H1 (cell line): ENCODE measurements at regions not wholly inside any gene's neighbourhood (a gene's known extent, or its start where the extent isn't known, plus 50 kb on each side); places are given as distances from the start of the nearest gene placed in this dataset.

Experiments
- CTCF ChIA-PET: fragments of 300-600 bp; sonication (Branson Sonifier 250); formaldehyde crosslinking; loops from one replicate; lab custom pipeline; 2021; ENCODE audit not compliant: partially characterized antibody; lab: Charles Lee
- POLR2A ChIA-PET: fragments of 300-600 bp; sonication (Branson Sonifier 250); formaldehyde crosslinking; loops from one replicate; lab custom pipeline; 2021; ENCODE audit warnings: inconsistent platforms; ENCODE audit not compliant: partially characterized antibody; lab: Charles Lee
- DNase-seq, 2 experiments: peaks; one replicate each; pipeline versions ENCODE4 v3.0.0 to v3.0.0-alpha.2; 2010 to 2022; ENCODE audit warnings: low spot score in 2 of 2, low read depth in 1 of 2, mixed read lengths in 1 of 2
- FAIRE-seq: peaks from 2 replicates; lab custom pipeline; 2011; peaks lifted over from hg19 to GRCh38; lab: Jason Lieb, UNC
- H2AFZ ChIP-seq: 2 replicates; pipeline ENCODE4 v1.8.1; 2012; ENCODE audit warnings: low read length, inconsistent platforms
- H2AK5ac ChIP-seq: 2 replicates; pipeline ENCODE4 v1.6.1; 2013; ENCODE audit warnings: low read depth, low read length
- H2BK120ac ChIP-seq: replicated peaks from 2 replicates; pipeline ENCODE3; 2013; ENCODE audit warnings: low read depth, low read length, inconsistent platforms
- H2BK12ac ChIP-seq: 2 replicates; pipeline ENCODE4 v1.6.1; 2013; ENCODE audit warnings: low read depth, low read length
- H2BK15ac ChIP-seq: 2 replicates; pipeline ENCODE4 v1.6.1; 2013; ENCODE audit warnings: low read length
- H2BK20ac ChIP-seq: 2 replicates; pipeline ENCODE4 v1.6.1; 2013; ENCODE audit warnings: low read length
- H2BK5ac ChIP-seq: 2 replicates; pipeline ENCODE4 v1.6.1; 2013; ENCODE audit warnings: low read depth, low read length
- H3K14ac ChIP-seq: 2 replicates; pipeline ENCODE4 v1.6.1; 2013; ENCODE audit warnings: inconsistent platforms; ENCODE audit not compliant: insufficient read length
- H3K18ac ChIP-seq: 2 replicates; pipeline ENCODE4 v1.6.1; 2013; ENCODE audit warnings: low read length; ENCODE audit errors: extremely low read depth
- H3K23ac ChIP-seq: 2 replicates; pipeline ENCODE4 v1.6.1; 2013; ENCODE audit warnings: inconsistent platforms; ENCODE audit not compliant: insufficient read length
- H3K23me2 ChIP-seq: 2 replicates; pipeline ENCODE4 v1.6.1; 2013; ENCODE audit warnings: low read depth, low read length
- H3K27ac ChIP-seq: 2 replicates; pipeline ENCODE4 v1.6.1; 2011; ENCODE audit warnings: low read depth, low read length, inconsistent platforms
- H3K27me3 ChIP-seq, 4 experiments: replicated peaks in 1 of 4; 1 replicate in 1 of 4; 2 replicates in 3 of 4; pipeline versions ENCODE4 v1.6.1 to v1.8.1; 2011 to 2013; ENCODE audit warnings: low read length in 3 of 4, mild to moderate bottlenecking in 3 of 4, inconsistent platforms in 2 of 4, mixed read lengths in 2 of 4, moderate library complexity in 1 of 4; ENCODE audit not compliant: control insufficient read depth in 3 of 4, insufficient read depth in 3 of 4; ENCODE audit errors: extremely low read depth in 1 of 4
- H3K36me3 ChIP-seq, 4 experiments: 2 replicates each; pipeline versions ENCODE4 v1.6.1 to v1.8.1; 2011 to 2013; ENCODE audit warnings: mild to moderate bottlenecking in 4 of 4, low read length in 3 of 4, moderate library complexity in 2 of 4, control low read depth in 1 of 4, inconsistent platforms in 1 of 4; ENCODE audit not compliant: insufficient read depth in 4 of 4, control insufficient read depth in 2 of 4
- H3K4ac ChIP-seq: replicated peaks from 2 replicates; pipeline ENCODE3; 2013; ENCODE audit warnings: low read length, low read depth, mixed read lengths, inconsistent platforms; ENCODE audit not compliant: insufficient read length
- H3K4me1 ChIP-seq, 4 experiments: replicated peaks in 1 of 4; 1 replicate in 1 of 4; 2 replicates in 3 of 4; pipeline versions ENCODE4 v1.6.1 to v1.8.1; 2011 to 2013; ENCODE audit warnings: low read length in 3 of 4, inconsistent platforms in 2 of 4, mixed read lengths in 1 of 4; ENCODE audit not compliant: insufficient read depth in 4 of 4, control insufficient read depth in 3 of 4
- H3K4me2 ChIP-seq, 2 experiments: 2 replicates each; pipeline versions ENCODE4 v1.6.1 to v1.8.1; 2011 to 2013; ENCODE audit warnings: low read depth in 2 of 2, low read length in 2 of 2, control low read depth in 1 of 2, inconsistent platforms in 1 of 2, mild to moderate bottlenecking in 1 of 2; ENCODE audit not compliant: insufficient read depth in 1 of 2
- H3K4me3 ChIP-seq, 4 experiments: fragments of 200-600, 300-600 bp in 1 of 4; sonication (generic), shearing (Covaris generic), sonication (Bioruptor Twin) in 1 of 4; 2 replicates each; pipeline versions ENCODE4 v1.5.1 to v1.8.1; 2011 to 2016; ENCODE audit warnings: low read length in 4 of 4, low read depth in 3 of 4, control low read depth in 2 of 4, inconsistent platforms in 2 of 4, mild to moderate bottlenecking in 2 of 4, mixed read lengths in 1 of 4, moderate library complexity in 1 of 4; ENCODE audit not compliant: insufficient read depth in 2 of 4; ENCODE audit errors: extremely low read depth in 1 of 4
- H3K56ac ChIP-seq: replicated peaks from 2 replicates; pipeline ENCODE3; 2013; ENCODE audit warnings: low read depth, mild to moderate bottlenecking, mixed read lengths, low read length, inconsistent platforms; ENCODE audit not compliant: insufficient read length
- H3K79me1 ChIP-seq: 2 replicates; pipeline ENCODE4 v1.6.1; 2013; ENCODE audit warnings: low read depth, low read length, control low read depth
- H3K79me2 ChIP-seq, 2 experiments: 2 replicates each; pipeline versions ENCODE4 v1.6.1 to v1.8.1; 2012 to 2013; ENCODE audit warnings: low read length in 2 of 2, mild to moderate bottlenecking in 2 of 2, inconsistent platforms in 1 of 2; ENCODE audit not compliant: insufficient read depth in 2 of 2, control insufficient read depth in 1 of 2
- H3K9ac ChIP-seq, 4 experiments: replicated peaks in 1 of 4; 1 replicate in 1 of 4; 2 replicates in 3 of 4; pipeline versions ENCODE4 v1.6.1 to v1.8.1; 2011 to 2013; ENCODE audit warnings: low read depth in 3 of 4, low read length in 3 of 4, control low read depth in 2 of 4, mild to moderate bottlenecking in 2 of 4, moderate library complexity in 2 of 4, inconsistent platforms in 1 of 4; ENCODE audit errors: extremely low read depth in 1 of 4
- H3K9me3 ChIP-seq, 2 experiments: 2 replicates each; pipeline versions ENCODE4 v1.6.1 to v1.8.1; 2012 to 2013; ENCODE audit warnings: mild to moderate bottlenecking in 2 of 2, moderate library complexity in 2 of 2, control low read depth in 1 of 2, inconsistent platforms in 1 of 2, low read depth in 1 of 2, low read length in 1 of 2, mixed read lengths in 1 of 2; ENCODE audit not compliant: insufficient read depth in 2 of 2
- H4K20me1 ChIP-seq, 2 experiments: replicated peaks in 1 of 2; 2 replicates each; pipeline versions ENCODE3 to v1.8.1; 2011 to 2013; ENCODE audit warnings: inconsistent platforms in 2 of 2, low read length in 2 of 2, mild to moderate bottlenecking in 1 of 2; ENCODE audit not compliant: insufficient read depth in 2 of 2, control insufficient read depth in 1 of 2
- H4K5ac ChIP-seq: 2 replicates; pipeline ENCODE4 v1.6.1; 2013; ENCODE audit warnings: low read length, low read depth, mixed read lengths, inconsistent platforms; ENCODE audit not compliant: insufficient read length
- H4K8ac ChIP-seq: 2 replicates; pipeline ENCODE4 v1.8.0; 2013; ENCODE audit warnings: mild to moderate bottlenecking, moderate library complexity, low read length, inconsistent platforms; ENCODE audit not compliant: insufficient read depth; ENCODE audit errors: extremely low read depth
- H4K91ac ChIP-seq: replicated peaks from 2 replicates; pipeline ENCODE3; 2013; ENCODE audit warnings: low read length, mixed read lengths, inconsistent platforms; ENCODE audit not compliant: insufficient read length
- CBX8 ChIP-seq: fragments of 300-800, 300-1000 bp; sonication (generic); IDR thresholded peaks from 2 replicates; pipeline ENCODE4 v1.7.1; 2016; ENCODE audit warnings: low read depth, low read length, borderline replicate concordance
- CEBPB ChIP-seq: IDR thresholded peaks from 2 replicates; pipeline ENCODE4 v1.6.1; 2012; ENCODE audit warnings: low read depth, low read length
- CTBP2 ChIP-seq: IDR thresholded peaks from 2 replicates; pipeline ENCODE4 v1.7.0; 2011; ENCODE audit warnings: borderline replicate concordance, mild to moderate bottlenecking, moderate library complexity, mixed read lengths, low read length; ENCODE audit not compliant: insufficient read depth, insufficient read length
- MAFK ChIP-seq: IDR thresholded peaks from 2 replicates; pipeline ENCODE4 v1.6.1; 2012; ENCODE audit warnings: low read depth, mild to moderate bottlenecking, improper control_type of control experiment, low read length
- NRF1 ChIP-seq: IDR thresholded peaks from 2 replicates; pipeline ENCODE4 v1.6.1; 2011; ENCODE audit warnings: mild to moderate bottlenecking, low read depth, low read length, improper control_type of control experiment
- RNF2 ChIP-seq: fragments of 200-900, 300-1000 bp; sonication (generic); IDR thresholded peaks from 2 replicates; pipeline ENCODE4 v1.7.1; 2016; ENCODE audit warnings: borderline replicate concordance, low read depth, mild to moderate bottlenecking, antibody characterized with exemption, low read length; ENCODE audit not compliant: poor library complexity, severe bottlenecking; ENCODE audit errors: missing control alignments
- RXRA ChIP-seq: IDR thresholded peaks from 2 replicates; pipeline ENCODE4 v1.6.1; 2011; ENCODE audit warnings: low read depth, mild to moderate bottlenecking, low read length, moderate library complexity; ENCODE audit not compliant: insufficient read depth
- ZNF274 ChIP-seq: IDR thresholded peaks from 2 replicates; pipeline ENCODE4 v1.7.0; 2012; ENCODE audit warnings: low read length, borderline replicate concordance; ENCODE audit errors: extremely low read depth
- WGBS, 2 experiments: shearing (Covaris generic) in 1 of 2; methylation state at CpG; one replicate each; pipeline versions ENCODE4 v1.1.6 to v1.1.7; 2013 to 2015; ENCODE audit warnings: low lambda C conversion rate in 2 of 2, mixed read lengths in 2 of 2, inconsistent platforms in 1 of 2, low coverage in 1 of 2, missing lambda C conversion rate in 1 of 2; ENCODE audit not compliant: insufficient replicate concordance in 2 of 2, insufficient coverage in 1 of 2, insufficient read length in 1 of 2; ENCODE audit errors: extremely low coverage in 1 of 2, missing lambda C conversion rate in 1 of 2; 5-methylcytosine and 5-hydroxymethylcytosine counted together

DNA sequence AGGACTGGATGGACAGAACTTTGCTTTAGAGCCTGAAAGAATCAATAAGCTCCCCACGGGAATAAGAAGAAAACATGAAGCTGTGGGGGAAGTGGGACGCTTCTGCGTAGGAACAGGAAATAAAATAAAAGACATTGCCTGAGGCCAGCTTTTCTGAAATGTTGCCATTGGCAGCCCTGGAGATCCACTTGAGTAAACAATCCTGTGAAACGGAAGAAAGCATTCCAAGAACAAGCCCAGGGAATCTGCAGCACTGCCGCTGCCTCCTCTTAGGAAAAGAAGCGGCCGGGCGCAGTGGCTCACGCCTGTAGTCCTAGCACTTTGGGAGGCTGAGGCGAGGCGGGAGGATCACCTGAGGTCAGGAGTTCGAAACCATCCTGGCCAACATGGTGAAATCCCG, 182.3 kb upstream of the RALGAPA2 start:
- Histone ChIP-seq H2BK12ac (no peak overlapping the region), H3K4me3 (no peak overlapping the region), H2AFZ (no peak overlapping the region), H2BK120ac (no peak overlapping the region), H2AK5ac (no peak overlapping the region), H2BK5ac (no peak overlapping the region), H3K23ac (no peak overlapping the region), H3K23me2 (no peaks in the 10 kb centered on the region), H2BK15ac (no peak overlapping the region; the same call in 1 of the 2 replicates), H3K27me3 (no peaks in the 10 kb centered on the region), H3K27ac (no peak overlapping the region), H3K4me2 (no peak overlapping the region), H4K91ac (no peak overlapping the region), H3K9ac (no peak overlapping the region), H3K56ac (no peak overlapping the region), H3K14ac (no peak overlapping the region), H3K9me3 (no peaks in the 10 kb centered on the region), H3K4ac (no peak overlapping the region), H3K4me1 (peaks cover 0 to 17% (median 3%) of the 10 kb centered on the region in 4 experiments; a peak in 5 of 7 replicates), H2BK20ac (no peak overlapping the region), H3K79me1 (no peaks in the 10 kb centered on the region), H4K8ac (no peak overlapping the region), H4K20me1 (no peaks in the 10 kb centered on the region), H3K79me2 (no peaks in the 10 kb centered on the region), H4K5ac (no peak overlapping the region), H3K36me3 (no peaks in the 10 kb centered on the region), H3K18ac (no peak overlapping the region)
- TF ChIP-seq MAFK: no peak
- no peak for TF ChIP-seq CTBP2
- no peak for TF ChIP-seq CEBPB
- no peak for TF ChIP-seq ZNF274
- no peak for TF ChIP-seq CBX8
- TF ChIP-seq NRF1: no peak
- no peak for TF ChIP-seq RXRA
- no peak for TF ChIP-seq RNF2
- no peak for FAIRE-seq
- ChIA-PET CTCF (interaction anchor here (1.0 to 1.1 kb wide), 2 partner anchors 9 to 384 kb away, joined by 3 read pairs; no protein-coding TSS in a partner anchor), POLR2A (no interaction called here)
- DNase-seq: no peak
- 94% methylated on average over 13 of the region's 13 CpGs; no CpG with 5 or more reads in 1 of the 2 experiments for WGBS, 2 experiments
